ENCODE measurements at regions not wholly inside any gene's neighbourhood (a gene's known extent, or its start where the extent isn't known, plus 50 kb on each side); places are given as distances from the start of the nearest gene placed in this dataset.

- no peak for DNase-seq
These were observed 437.7 kb downstream of the SATB2 start for GRCh38 chr2:199019898-199020507.

- no peak for DNase-seq
These were observed 438.9 kb downstream of the SATB2 start for GRCh38 chr2:199018826-199019225.

- DNase-seq, result no peak
These were observed 442.7 kb downstream of the SATB2 start for GRCh38 chr2:199015072-199015471.

- DNase-seq, result no peak
These were observed 443.5 kb downstream of the SATB2 start for GRCh38 chr2:199014226-199014625.

- no peak for DNase-seq
These were observed 445.8 kb downstream of the SATB2 start for GRCh38 chr2:199011908-199012307.

- no peak for DNase-seq
These were observed 463.1 kb downstream of the SATB2 start for GRCh38 chr2:198994678-198995077.

GRCh38 chr2:198991431-198991830 lies 466.3 kb downstream of the SATB2 start:
- no peak for DNase-seq

GRCh38 chr2:198975779-198976178 lies 482.0 kb downstream of the SATB2 start:
- no peak for DNase-seq

- no peak for DNase-seq
These were observed 484.0 kb downstream of the SATB2 start for GRCh38 chr2:198973785-198974184.

- DNase-seq, result no peak
These were observed 484.6 kb downstream of the SATB2 start for GRCh38 chr2:198973181-198973580.

- no peak for DNase-seq
These were observed 489.2 kb downstream of the SATB2 start for GRCh38 chr2:198968545-198968944.

GRCh38 chr2:198966269-198966668 lies 491.5 kb downstream of the SATB2 start:
- no peak for DNase-seq

GRCh38 chr2:198961547-198961946 lies 496.2 kb downstream of the SATB2 start:
- no peak for DNase-seq

GRCh38 chr2:198957181-198957580 lies 500.6 kb downstream of the SATB2 start:
- no peak for DNase-seq

- no peak for DNase-seq
These were observed 504.4 kb downstream of the SATB2 start for GRCh38 chr2:198953328-198953727.

GRCh38 chr2:198950803-198951202 lies 506.9 kb downstream of the SATB2 start:
- no peak for DNase-seq

- DNase-seq, result no peak
These were observed 512.2 kb downstream of the SATB2 start for GRCh38 chr2:198945496-198945895.

- DNase-seq, result no peak
These were observed 527.6 kb downstream of the SATB2 start for GRCh38 chr2:198930170-198930569.

GRCh38 chr2:198928026-198928425 lies 529.7 kb downstream of the SATB2 start:
- DNase-seq, result no peak

- no peak for DNase-seq
These were observed 539.6 kb downstream of the SATB2 start for GRCh38 chr2:198917926-198918720.

- no peak for DNase-seq
These were observed 540.5 kb downstream of the SATB2 start for GRCh38 chr2:198917275-198917674.

- no peak for DNase-seq
These were observed 541.1 kb downstream of the SATB2 start for GRCh38 chr2:198916548-198917080.

- DNase-seq, result no peak
These were observed 544.2 kb downstream of the SATB2 start for GRCh38 chr2:198913394-198914152.
